Keratinocyte (primary cell): ENCODE measurements at regions not wholly inside any gene's neighbourhood (a gene's known extent, or its start where the extent isn't known, plus 50 kb on each side); places are given as distances from the start of the nearest gene placed in this dataset.

Source experiments
- CTCF ChIP-seq, 3 experiments: IDR thresholded peaks in 1 of 3; conservative IDR thresholded peaks in 1 of 3; optimal IDR thresholded peaks in 1 of 3; 2 replicates in 2 of 3; 3 replicates in 1 of 3; pipeline versions ENCODE3 to v1.5.1; 2011; ENCODE audit warnings: low read length in 3 of 3, mild to moderate bottlenecking in 3 of 3, moderate library complexity in 2 of 3, control low read depth in 1 of 3, inconsistent platforms in 1 of 3; ENCODE audit not compliant: insufficient read depth in 2 of 3; ENCODE audit errors: extremely low read depth in 1 of 3
- EZH2 ChIP-seq: IDR thresholded peaks from one replicate; pipeline ENCODE4 v1.6.1; 2012; ENCODE audit warnings: inconsistent platforms, mild to moderate bottlenecking, low read length, moderate library complexity

- no peak for TF ChIP-seq CTCF (optimal IDR thresholded peaks at IDR 0.05 in 1 of 3, IDR thresholded peaks at IDR 0.05 in 1 of 3, conservative IDR thresholded peaks at IDR 0.05 in 1 of 3; ENCODE audit: extremely low read depth in 1 of 3, insufficient read depth in 2 of 3, low read length in 3 of 3)
- no peak for TF ChIP-seq EZH2
These were observed 78.2 kb downstream of the MYL12B start for GRCh38 chr18:3340015-3340681.
